Fibroblast of mammary gland (primary cell): ENCODE measurements at regions not wholly inside any gene's neighbourhood (a gene's known extent, or its start where the extent isn't known, plus 50 kb on each side); places are given as distances from the start of the nearest gene placed in this dataset.

Experiments used
- DNase-seq: peaks from one replicate; pipeline ENCODE4 v3.0.0-alpha.2; 2010; ENCODE audit warnings: low read depth
- H3K4me3 ChIP-seq: 2 replicates; pipeline ENCODE4 v1.5.1; 2011; ENCODE audit warnings: low read depth, mild to moderate bottlenecking, low read length, moderate library complexity; ENCODE audit not compliant: control insufficient read depth
- CTCF ChIP-seq: conservative IDR thresholded peaks from 2 replicates; pipeline ENCODE4 v1.5.1; 2011; ENCODE audit warnings: low read depth, low read length, inconsistent platforms; ENCODE audit not compliant: control insufficient read depth, insufficient read depth

- no peak for TF ChIP-seq CTCF
- H3K4me3 ChIP-seq, result no peak overlapping the region
- DNase-seq, result no peak
These were observed 101.9 kb upstream of the LRIG1 start for GRCh38 chr3:66602691-66603090.

GRCh38 chr3:66603151-66603611, 102.4 kb upstream of the LRIG1 start:
- no peak overlapping the region for H3K4me3 ChIP-seq
- TF ChIP-seq CTCF, result no peak
- no peak for DNase-seq

- H3K4me3 ChIP-seq, result no peak overlapping the region
- no peak for DNase-seq
- no peak for TF ChIP-seq CTCF
These were observed 103.7 kb upstream of the LRIG1 start for GRCh38 chr3:66604481-66604880.

- H3K4me3 ChIP-seq, result no peak overlapping the region
- no peak for DNase-seq
- TF ChIP-seq CTCF, result no peak
These were observed 105.3 kb upstream of the LRIG1 start for GRCh38 chr3:66606126-66606525.

GRCh38 chr3:66606868-66607267, 106.0 kb upstream of the LRIG1 start:
- H3K4me3 ChIP-seq, result no peak overlapping the region
- TF ChIP-seq CTCF, result no peak
- DNase-seq, result no peak

GRCh38 chr3:66609660-66610561, 109.1 kb upstream of the LRIG1 start:
- no peak for TF ChIP-seq CTCF
- DNase-seq, result no peak
- no peak overlapping the region for H3K4me3 ChIP-seq
